Astrocyte (in vitro differentiated cells and primary cell): ENCODE measurements at regions not wholly inside any gene's neighbourhood (a gene's known extent, or its start where the extent isn't known, plus 50 kb on each side); places are given as distances from the start of the nearest gene placed in this dataset.
"Not testable (repeated sequence)": the region's sequence is repeated elsewhere in the genome, so short reads cannot be mapped to it uniquely, and the experiment has no call there.

Experiments
- EZH2 ChIP-seq: IDR thresholded peaks from 2 replicates; pipeline ENCODE4 v1.6.1; 2012; ENCODE audit warnings: mild to moderate bottlenecking, low read length, inconsistent platforms; ENCODE audit not compliant: insufficient read depth
- TF ChIP-seq, protein P1 (sequence below): IDR thresholded peaks from 2 replicates; pipeline ENCODE4 v1.5.1; 2011; ENCODE audit warnings: low read depth, mild to moderate bottlenecking, inconsistent platforms, low read length, moderate library complexity; ENCODE audit not compliant: insufficient read depth

- not testable (repeated sequence) for TF ChIP-seq EZH2
- TF ChIP-seq, protein P1, sequence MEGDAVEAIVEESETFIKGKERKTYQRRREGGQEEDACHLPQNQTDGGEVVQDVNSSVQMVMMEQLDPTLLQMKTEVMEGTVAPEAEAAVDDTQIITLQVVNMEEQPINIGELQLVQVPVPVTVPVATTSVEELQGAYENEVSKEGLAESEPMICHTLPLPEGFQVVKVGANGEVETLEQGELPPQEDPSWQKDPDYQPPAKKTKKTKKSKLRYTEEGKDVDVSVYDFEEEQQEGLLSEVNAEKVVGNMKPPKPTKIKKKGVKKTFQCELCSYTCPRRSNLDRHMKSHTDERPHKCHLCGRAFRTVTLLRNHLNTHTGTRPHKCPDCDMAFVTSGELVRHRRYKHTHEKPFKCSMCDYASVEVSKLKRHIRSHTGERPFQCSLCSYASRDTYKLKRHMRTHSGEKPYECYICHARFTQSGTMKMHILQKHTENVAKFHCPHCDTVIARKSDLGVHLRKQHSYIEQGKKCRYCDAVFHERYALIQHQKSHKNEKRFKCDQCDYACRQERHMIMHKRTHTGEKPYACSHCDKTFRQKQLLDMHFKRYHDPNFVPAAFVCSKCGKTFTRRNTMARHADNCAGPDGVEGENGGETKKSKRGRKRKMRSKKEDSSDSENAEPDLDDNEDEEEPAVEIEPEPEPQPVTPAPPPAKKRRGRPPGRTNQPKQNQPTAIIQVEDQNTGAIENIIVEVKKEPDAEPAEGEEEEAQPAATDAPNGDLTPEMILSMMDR, result not testable (repeated sequence)
Observed at GRCh38 chr20:1799746-1800145, 95.5 kb upstream of the SIRPA start.
